ENCODE measurements at regions not wholly inside any gene's neighbourhood (a gene's known extent, or its start where the extent isn't known, plus 50 kb on each side); places are given as distances from the start of the nearest gene placed in this dataset.
A peak's percentile ranks its signal among the peaks of the same experiment; 100 is the strongest.

- in situ Hi-C loops (cut with MboI; ENCODE audit: low sequenced_read_pairs in 4 of 4): no loop called here
- H3K4me3 ChIP-seq: no peak overlapping the region
- ATAC-seq (no peak), DNase-seq (no peak)
- TF ChIP-seq POLR2A (IDR thresholded peaks at IDR 0.05) (no peak), CTCF (IDR thresholded peaks at IDR 0.05 in 4 of 5, conservative IDR thresholded peaks at IDR 0.05 in 1 of 5) (no peak)
- H3K36me3 ChIP-seq: no peaks in the 10 kb centered on the region
- no peak overlapping the region for H3K27ac ChIP-seq
- peaks cover 0 to 3% of the 10 kb centered on the region in 2 donors for H3K4me1 ChIP-seq
- intact Hi-C loops (cut with DNase I; ENCODE audit: low total_unique reads): no loop called here
- no peaks in the 10 kb centered on the region for H3K27me3 ChIP-seq
- no peaks in the 10 kb centered on the region for H3K9me3 ChIP-seq
Observed at GRCh38 chr3:16692486-16693344, 87.5 kb upstream of the DAZL start.

- intact Hi-C loops (cut with DNase I; ENCODE audit: low total_unique reads) (no loop called here), in situ Hi-C loops (cut with MboI; ENCODE audit: low sequenced_read_pairs in 4 of 4) (no loop called here)
- no peak overlapping the region for H3K27ac ChIP-seq
- DNase-seq (no peak), ATAC-seq (no peak)
- no peak overlapping the region for H3K4me3 ChIP-seq
- H3K9me3 ChIP-seq: no peaks in the 10 kb centered on the region
- no peaks in the 10 kb centered on the region for H3K27me3 ChIP-seq
- no peaks in the 10 kb centered on the region for H3K36me3 ChIP-seq
- peaks cover 0 to 3% of the 10 kb centered on the region in 2 donors for H3K4me1 ChIP-seq
- TF ChIP-seq POLR2A (IDR thresholded peaks at IDR 0.05) (no peak), CTCF (IDR thresholded peaks at IDR 0.05 in 4 of 5, conservative IDR thresholded peaks at IDR 0.05 in 1 of 5) (no peak)
Observed at GRCh38 chr3:16693820-16694219, 88.6 kb upstream of the DAZL start.

- Histone ChIP-seq H3K27ac (no peak overlapping the region), H3K4me1 (peaks cover 0 to 3% of the 10 kb centered on the region in 2 donors), H3K36me3 (no peaks in the 10 kb centered on the region), H3K9me3 (no peaks in the 10 kb centered on the region), H3K4me3 (no peak overlapping the region), H3K27me3 (no peaks in the 10 kb centered on the region)
- in situ Hi-C loops (cut with MboI; ENCODE audit: low sequenced_read_pairs in 4 of 4) (no loop called here), intact Hi-C loops (cut with DNase I; ENCODE audit: low total_unique reads) (no loop called here)
- ATAC-seq: no peak
- no peak for TF ChIP-seq POLR2A (IDR thresholded peaks at IDR 0.05)
- no peak for TF ChIP-seq CTCF (IDR thresholded peaks at IDR 0.05 in 4 of 5, conservative IDR thresholded peaks at IDR 0.05 in 1 of 5)
- no peak for DNase-seq
Observed at GRCh38 chr3:16695710-16696109, 90.5 kb upstream of the DAZL start.

- ATAC-seq: peak in 1 of 2 donors; percentile 49
- Histone ChIP-seq H3K4me3 (no peak overlapping the region), H3K27ac (no peak overlapping the region), H3K9me3 (no peaks in the 10 kb centered on the region), H3K4me1 (peaks cover 0 to 3% of the 10 kb centered on the region in 2 donors), H3K36me3 (no peaks in the 10 kb centered on the region), H3K27me3 (no peaks in the 10 kb centered on the region)
- intact Hi-C loops (cut with DNase I; ENCODE audit: low total_unique reads) (no loop called here), in situ Hi-C loops (cut with MboI; ENCODE audit: low sequenced_read_pairs in 4 of 4) (no loop called here)
- TF ChIP-seq CTCF (IDR thresholded peaks at IDR 0.05 in 4 of 5, conservative IDR thresholded peaks at IDR 0.05 in 1 of 5) (no peak), POLR2A (IDR thresholded peaks at IDR 0.05) (no peak)
- DNase-seq: no peak
Observed at GRCh38 chr3:16697443-16698147, 92.4 kb upstream of the DAZL start.
